ENCODE measurements at regions not wholly inside any gene's neighbourhood (a gene's known extent, or its start where the extent isn't known, plus 50 kb on each side); places are given as distances from the start of the nearest gene placed in this dataset.
"Not testable (repeated sequence)": the region's sequence is repeated elsewhere in the genome, so short reads cannot be mapped to it uniquely, and the experiment has no call there.

GRCh38 chr3:82423268-82424030, 662.0 kb upstream of the GBE1 start:
- no peak for DNase-seq (ENCODE audit: low read depth in 2 of 3, low spot score in 2 of 3)

DNA sequence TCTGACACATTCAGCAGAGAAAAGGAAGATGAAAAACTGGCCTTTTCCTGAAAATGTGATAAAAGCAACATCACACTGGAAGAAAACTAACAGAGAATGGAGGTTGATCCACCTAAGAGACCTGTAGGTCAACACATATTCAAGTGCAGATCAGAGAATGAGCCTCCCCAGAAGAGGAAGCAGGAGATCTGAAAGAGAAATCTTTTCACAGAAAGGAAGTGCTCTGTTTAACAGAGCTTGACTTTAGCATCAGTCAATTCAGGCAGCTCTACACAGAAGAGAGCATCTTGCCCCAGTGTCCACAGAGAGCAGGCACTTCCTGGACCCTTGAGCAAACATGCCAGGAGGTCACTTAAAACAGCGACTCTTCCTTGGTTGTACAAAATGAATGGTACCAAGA, 655.4 kb upstream of the GBE1 start:
- DNase-seq (ENCODE audit: low read depth in 2 of 3, low spot score in 2 of 3): no peak

DNA sequence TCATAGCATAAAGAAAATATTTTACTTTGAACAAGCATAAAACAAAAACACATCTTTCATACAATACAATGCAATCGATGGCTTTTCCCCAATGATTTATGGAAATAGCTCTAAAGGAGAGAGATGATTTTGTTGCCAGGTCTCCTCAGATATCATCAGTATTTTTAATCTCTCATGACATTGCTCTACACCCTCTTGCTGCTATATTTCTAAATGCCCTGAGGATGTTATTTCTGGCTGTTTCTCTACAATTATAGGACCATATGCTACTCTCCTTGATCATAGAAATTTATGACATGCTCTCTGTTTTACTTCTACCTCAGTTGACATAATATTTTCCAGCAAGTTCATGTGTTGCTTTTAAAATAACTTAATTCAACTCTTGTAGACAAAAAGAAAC, 654.9 kb upstream of the GBE1 start:
- no peak for DNase-seq (ENCODE audit: low read depth in 2 of 3, low spot score in 2 of 3)

DNA sequence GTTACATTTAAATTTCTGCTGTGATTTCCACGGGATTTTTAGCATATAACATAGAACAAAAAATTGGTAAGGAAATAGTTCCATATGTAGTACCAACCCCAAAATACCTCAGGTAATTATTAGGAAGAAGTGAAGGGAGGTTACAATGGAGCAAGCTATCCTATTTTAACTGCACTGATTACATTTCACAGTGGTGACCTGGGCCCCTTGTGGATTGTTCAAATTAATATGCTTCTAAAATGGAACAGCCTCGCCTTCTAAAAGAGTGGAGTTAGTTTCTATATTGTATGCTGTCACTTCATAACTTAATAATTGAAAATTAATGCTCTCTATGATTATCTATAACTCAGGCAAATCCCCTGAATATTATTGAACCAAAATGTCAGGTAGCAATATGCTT, 651.7 kb upstream of the GBE1 start:
- no peak for DNase-seq (ENCODE audit: low read depth in 2 of 3, low spot score in 2 of 3)

DNA sequence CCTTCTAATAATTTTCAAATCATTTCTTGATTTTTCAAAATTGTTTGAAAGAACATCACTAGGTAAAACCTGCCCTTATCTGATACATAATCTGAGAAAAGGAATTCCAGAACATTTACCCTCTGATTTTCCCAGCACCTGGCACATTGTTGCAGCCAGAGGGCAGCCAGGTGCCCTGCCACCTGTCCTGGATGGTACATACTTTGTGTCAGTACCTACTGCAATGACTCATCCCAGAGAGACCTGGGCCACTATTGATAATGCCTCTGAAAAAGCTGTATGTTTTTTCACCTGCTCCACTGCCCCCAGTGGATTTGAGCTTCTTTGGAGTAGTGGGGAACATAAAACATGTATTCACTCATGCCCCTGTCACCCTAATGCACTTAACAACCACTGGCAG, 648.9 kb upstream of the GBE1 start:
- no peak for DNase-seq (ENCODE audit: low read depth in 2 of 3, low spot score in 2 of 3)

DNA sequence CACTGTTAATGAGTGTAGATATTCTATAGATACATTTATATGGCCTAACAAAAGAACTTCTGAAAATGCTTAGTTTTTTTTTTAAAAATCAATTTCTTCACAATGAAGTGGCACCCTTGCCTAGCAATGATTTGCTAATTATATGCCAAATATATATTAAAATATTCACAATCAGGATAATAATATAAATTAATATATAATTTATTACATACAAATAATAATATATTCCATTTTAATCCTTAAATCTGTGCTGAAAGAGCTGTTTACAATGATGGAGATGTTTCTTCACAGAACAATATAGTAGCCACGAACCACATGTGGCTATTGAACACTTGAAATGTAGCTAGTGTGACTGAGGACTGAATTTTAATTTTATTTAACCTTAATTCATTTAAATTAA, 648.4 kb upstream of the GBE1 start:
- no peak for DNase-seq (ENCODE audit: low read depth in 2 of 3, low spot score in 2 of 3)

DNA sequence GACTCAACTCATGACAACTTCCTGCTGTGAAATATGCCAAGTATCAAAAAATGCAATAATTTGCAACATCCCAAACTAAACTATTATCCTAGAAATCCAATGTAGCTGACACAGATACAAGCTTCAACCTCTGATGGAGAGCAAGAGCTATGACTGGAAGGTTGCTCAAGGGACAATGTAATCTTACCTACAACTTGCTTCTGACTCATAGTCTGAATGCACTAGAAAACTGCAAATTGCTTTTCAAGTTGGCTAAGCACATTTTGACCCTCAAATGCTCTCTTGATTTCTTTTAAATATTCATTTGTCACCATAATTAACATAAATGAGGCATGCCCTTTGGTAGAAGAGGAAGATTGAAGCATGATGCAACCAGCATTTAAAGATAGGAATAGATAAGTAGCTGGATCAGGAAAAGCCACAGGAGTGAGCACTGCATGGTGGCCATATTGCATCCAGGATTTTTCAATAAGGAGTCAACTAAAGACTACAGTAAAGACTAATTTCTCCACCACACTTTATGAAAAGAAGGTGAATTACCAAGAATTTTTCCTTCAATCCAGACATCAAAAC, 630.8 kb upstream of the GBE1 start:
- no peak for DNase-seq (ENCODE audit: low read depth in 2 of 3, low spot score in 2 of 3)

GRCh38 chr3:82390868-82391267, 629.4 kb upstream of the GBE1 start:
- no peak for DNase-seq (ENCODE audit: low read depth in 2 of 3, low spot score in 2 of 3)

DNA sequence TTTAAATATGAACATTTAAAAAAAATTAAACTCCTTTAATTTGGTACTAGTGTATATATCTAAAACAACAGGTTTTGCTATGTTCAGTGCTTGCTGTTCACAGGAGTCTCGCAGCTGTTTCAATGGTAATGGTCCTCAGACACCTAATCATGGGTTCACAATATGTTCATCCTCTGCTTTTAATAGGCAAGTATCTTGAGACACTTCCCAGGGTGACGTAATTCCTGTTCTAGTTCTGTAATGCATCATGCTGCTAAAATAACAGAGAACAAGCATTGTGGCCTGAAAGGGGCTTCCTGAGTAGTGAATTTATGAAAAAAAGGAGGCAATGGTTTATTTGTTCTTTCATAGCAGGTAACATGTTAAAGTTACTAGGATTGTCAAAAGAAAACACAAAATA, 625.2 kb upstream of the GBE1 start:
- no peak for DNase-seq (ENCODE audit: low read depth in 2 of 3, low spot score in 2 of 3)

- no peak for DNase-seq (ENCODE audit: low read depth in 2 of 3, low spot score in 2 of 3)
Observed at GRCh38 chr3:82384181-82384580, 622.7 kb upstream of the GBE1 start.

- DNase-seq (ENCODE audit: low read depth in 2 of 3, low spot score in 2 of 3): no peak
Observed at GRCh38 chr3:82382831-82383230, 621.4 kb upstream of the GBE1 start.

- DNase-seq (ENCODE audit: low read depth in 2 of 3, low spot score in 2 of 3): no peak
Observed at GRCh38 chr3:82378392-82378791, 616.9 kb upstream of the GBE1 start.

GRCh38 chr3:82376883-82377282, 615.4 kb upstream of the GBE1 start:
- DNase-seq (ENCODE audit: low read depth in 2 of 3, low spot score in 2 of 3): no peak

GRCh38 chr3:82373833-82374232, 612.4 kb upstream of the GBE1 start:
- not testable (repeated sequence) for DNase-seq (ENCODE audit: low read depth in 2 of 3, low spot score in 2 of 3)

DNA sequence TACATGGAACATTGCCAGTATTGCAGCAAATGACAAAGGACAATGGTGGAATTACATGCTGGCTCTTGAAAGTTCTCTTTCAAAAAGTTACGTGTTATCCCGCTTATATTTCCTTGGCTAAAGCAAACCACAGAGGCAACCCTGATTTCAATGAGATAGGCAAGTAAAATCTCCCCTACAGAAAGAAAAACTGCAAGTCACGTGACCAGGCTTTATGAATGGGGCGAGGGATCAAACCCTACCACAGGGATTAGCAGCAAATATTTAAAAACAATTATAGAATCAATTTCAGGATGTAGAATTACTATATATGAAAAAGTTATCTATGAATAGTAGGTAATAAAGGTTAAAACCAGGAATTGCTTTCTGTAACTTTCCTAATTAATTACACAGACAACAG, 603.4 kb upstream of the GBE1 start:
- no peak for DNase-seq (ENCODE audit: low read depth in 2 of 3, low spot score in 2 of 3)

GRCh38 chr3:82363131-82363530, 601.7 kb upstream of the GBE1 start:
- no peak for DNase-seq (ENCODE audit: low read depth in 2 of 3, low spot score in 2 of 3)

DNA sequence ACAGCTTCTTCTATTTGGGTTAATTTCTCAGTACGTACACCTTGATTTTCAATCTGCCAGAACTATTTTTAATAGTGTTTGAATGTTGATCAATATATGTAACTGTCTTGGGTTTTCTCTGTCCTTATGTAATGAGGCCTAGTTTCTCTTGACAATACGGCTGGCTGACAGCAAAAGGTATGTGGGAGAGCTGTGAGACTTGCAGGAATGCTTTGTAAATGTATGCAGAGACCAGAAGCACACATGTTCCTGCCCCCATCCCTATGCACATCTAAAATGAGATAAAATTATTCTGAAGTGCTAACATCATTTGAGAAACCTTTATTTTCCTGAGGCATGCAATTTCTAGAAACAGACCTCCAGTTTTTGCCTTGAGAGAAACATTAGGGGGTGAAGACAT, 593.8 kb upstream of the GBE1 start:
- no peak for DNase-seq (ENCODE audit: low read depth in 2 of 3, low spot score in 2 of 3)

GRCh38 chr3:82354228-82354627, 592.8 kb upstream of the GBE1 start:
- DNase-seq (ENCODE audit: low read depth in 2 of 3, low spot score in 2 of 3): no peak

GRCh38 chr3:82353306-82354171, 592.1 kb upstream of the GBE1 start:
- DNase-seq (ENCODE audit: low read depth in 2 of 3, low spot score in 2 of 3): no peak

DNA sequence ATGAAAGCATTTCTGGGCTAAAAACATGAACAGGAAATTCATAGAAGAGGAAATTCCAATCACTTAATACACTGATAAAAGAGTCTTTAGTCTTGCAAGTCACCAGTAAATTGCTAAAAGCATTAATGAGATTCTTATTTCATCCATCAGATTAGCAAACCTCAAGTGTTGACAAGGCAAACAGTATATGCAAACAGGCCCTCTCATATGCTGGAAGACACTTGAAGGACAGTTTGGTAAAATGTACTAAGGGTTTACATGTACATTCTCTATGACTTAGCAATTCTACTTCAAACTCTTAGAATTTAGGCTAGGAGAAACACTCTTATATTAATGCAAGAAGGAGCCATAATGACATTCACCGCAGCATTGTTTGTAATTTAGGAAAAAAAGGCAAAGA, 586.1 kb upstream of the GBE1 start:
- no peak for DNase-seq (ENCODE audit: low read depth in 2 of 3, low spot score in 2 of 3)

- no peak for DNase-seq (ENCODE audit: low read depth in 2 of 3, low spot score in 2 of 3)
Observed at GRCh38 chr3:82342521-82342920, 581.1 kb upstream of the GBE1 start.

- DNase-seq (ENCODE audit: low read depth in 2 of 3, low spot score in 2 of 3): no peak
Observed at GRCh38 chr3:82329300-82329699, 567.9 kb upstream of the GBE1 start.
